HG03571 (cell line): ENCODE measurements at regions not wholly inside any gene's neighbourhood (a gene's known extent, or its start where the extent isn't known, plus 50 kb on each side); places are given as distances from the start of the nearest gene placed in this dataset.
"Not testable (repeated sequence)": the region's sequence is repeated elsewhere in the genome, so short reads cannot be mapped to it uniquely, and the experiment has no call there.

Source experiments
- ATAC-seq: cut with Tn5 transposase; IDR thresholded peaks from one replicate; pipeline ENCODE4 v1.9.1; 2021; ENCODE audit not compliant: unreplicated experiment

DNA sequence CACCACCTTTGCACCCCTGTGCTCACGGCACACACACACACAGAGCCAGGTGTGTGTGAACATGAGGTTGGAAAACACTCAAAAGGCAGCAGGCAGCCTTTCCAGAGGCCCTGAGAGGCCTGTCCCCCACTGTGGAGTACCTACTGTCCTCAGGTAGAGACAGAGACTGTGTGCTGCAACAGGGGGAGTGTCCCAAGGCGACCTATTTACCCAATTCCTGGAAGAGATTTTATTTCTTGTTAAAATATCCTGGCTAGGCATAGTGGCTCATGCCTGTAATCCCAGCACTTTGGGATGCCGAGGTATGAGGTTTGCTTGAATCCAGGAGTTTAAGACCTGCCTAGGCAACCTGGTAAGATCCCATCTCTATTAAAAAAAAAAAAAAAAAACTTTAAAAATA lies 108.5 kb downstream of the COPRS start:
- no peak for ATAC-seq

DNA sequence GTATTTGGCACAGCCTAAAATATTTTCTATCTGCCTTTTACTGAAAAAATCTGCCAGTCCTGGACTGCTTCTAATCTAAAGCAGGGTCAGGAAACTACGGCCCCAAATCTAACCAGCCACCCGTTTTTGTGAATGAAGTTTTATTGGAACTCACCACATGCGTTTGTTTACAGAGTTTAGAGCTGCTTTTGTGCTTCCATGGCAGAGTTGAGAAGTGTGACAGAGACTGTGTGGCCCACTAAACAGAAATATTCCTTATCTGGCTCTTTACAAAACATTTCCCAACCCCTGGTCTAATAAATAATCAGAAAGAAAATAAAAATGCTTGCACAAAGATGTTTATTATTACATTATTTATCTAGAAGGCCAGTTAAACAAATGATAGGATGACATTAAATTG lies 110.2 kb downstream of the COPRS start:
- no peak for ATAC-seq

- no peak for ATAC-seq
These were observed 112.1 kb downstream of the COPRS start for GRCh38 chr17:31746884-31747495.

DNA sequence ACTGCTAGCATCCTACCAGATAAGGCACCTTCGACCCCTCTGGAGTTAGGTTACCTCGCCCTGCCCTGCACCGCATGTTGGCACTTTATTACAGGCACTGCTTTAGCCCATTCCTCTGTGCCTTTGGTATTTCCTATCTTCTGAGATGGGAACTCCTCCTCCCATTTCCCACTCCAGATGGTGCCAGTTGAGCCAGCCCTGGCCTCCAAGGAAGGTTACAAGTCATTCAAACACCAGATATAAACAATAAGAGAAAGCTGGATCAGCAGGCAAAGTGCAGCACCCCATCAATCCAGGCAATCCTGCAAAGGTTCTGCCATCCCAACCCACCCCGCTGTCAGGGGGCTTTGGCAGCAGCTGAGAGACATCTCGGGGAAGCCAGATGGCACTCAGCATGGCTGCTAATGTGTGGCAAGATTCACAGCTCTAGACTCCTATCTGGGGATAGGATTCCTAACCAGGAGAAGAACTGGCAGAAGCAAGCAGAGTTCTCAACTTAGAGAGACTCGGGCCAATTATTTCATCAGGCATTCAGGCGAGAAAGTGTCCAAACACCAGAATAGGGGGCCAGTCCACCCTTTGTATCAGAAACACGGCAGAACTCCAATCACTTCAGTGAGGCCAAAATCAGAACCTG lies 113.0 kb downstream of the COPRS start:
- ATAC-seq = no peak

- ATAC-seq = no peak
These were observed 114.5 kb downstream of the COPRS start for GRCh38 chr17:31744511-31744951.

DNA sequence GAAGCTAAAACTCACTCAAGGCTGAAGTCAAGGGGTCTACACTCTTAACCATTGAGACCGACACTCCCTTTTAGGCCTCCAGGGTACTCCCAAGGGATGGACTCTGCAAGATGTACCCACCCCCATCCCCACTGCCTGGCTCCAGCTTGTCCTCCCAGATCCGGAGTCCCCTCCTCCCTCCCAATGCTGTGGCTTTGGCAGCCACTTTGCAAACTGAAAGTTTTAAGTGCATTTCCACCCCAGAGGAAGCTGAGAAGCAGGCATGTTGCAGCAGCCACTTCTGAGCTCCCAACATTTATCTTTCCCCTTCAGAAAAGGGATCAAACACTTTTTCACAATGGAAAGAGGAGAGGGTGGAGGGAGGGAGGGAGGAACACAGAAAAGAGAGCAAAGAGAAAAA lies 115.2 kb downstream of the COPRS start:
- no peak for ATAC-seq

DNA sequence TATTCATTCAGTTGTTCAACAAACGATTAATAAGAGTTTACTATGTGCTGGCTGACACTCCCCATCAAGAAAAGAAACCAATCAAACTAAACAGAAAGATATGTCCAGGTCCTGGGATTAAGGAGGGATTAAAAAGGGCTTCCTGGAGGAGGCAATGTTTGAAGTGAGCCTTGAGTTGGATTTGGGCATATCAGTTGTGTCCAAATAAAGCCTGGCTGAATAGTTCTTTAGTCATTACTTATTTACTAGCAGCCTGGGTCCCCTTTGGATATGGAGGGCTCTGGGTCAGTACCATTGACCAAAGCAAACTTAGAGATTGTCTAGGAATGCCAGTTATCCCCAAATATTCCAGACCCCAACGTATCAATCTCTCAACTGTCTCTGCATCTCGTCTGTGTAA lies 117.7 kb downstream of the COPRS start:
- no peak for ATAC-seq

DNA sequence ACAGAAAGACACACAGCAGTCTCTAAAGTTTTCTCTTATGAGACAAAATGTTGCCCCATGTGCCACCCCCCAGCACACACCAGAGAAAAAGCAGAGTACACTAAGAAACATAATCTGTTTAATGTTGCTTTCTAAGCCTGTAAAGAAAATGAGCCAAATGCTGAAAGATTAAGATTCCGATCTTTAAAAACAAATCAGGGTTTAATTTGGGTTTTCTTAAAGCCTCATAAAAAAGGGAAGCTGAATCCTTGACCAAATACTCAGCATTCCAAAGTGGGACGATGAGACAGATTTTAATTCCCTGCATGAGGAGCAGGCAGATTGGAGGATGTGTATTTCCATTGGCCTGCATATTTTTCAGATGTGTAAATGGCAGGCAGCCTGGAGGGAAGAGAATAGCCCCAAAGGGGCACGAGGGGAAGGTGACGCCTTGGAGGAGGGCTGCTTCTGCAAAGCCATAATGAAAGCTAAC lies 118.4 kb downstream of the COPRS start:
- ATAC-seq = no peak

- ATAC-seq = no peak
These were observed 119.9 kb downstream of the COPRS start for GRCh38 chr17:31738996-31739699.

GRCh38 chr17:31738488-31738887 lies 120.6 kb downstream of the COPRS start:
- ATAC-seq = no peak

- no peak for ATAC-seq
These were observed 121.0 kb downstream of the COPRS start for GRCh38 chr17:31738067-31738466.

DNA sequence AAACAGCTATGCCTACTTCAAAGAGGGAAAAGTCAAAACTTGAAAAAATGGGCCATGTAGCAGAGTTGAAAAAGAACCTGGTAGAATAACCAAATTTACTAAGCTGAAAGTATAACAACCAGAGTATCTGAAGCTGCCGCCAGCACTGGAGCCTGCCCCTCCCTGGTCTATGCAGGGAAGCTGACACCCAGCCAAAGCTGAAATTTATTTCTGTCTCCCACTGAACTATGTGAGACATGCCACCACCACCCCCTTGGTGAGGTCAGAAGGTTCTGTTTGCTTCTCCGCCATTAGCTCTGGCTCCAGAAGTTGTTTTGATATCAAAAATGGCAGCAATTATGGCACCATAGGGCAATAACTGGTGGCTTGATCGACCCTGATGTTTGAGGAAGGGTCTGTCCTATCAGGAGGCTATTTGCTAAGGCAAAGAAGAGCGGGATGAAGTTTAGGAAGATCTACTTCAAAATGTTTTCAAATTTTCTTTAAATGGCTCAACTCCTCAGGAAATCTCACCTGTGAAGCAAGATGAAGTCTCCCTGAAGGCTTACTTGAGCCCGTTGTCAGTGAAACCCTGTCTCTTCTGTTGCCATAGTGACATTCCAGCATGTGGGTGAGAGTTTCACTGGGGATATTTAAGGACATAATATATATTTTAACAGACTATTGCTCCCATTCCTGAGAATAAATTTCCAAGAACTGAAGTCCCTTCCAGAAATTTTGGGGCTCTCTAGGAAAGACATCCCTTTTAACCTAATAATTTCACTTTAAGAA lies 122.0 kb downstream of the COPRS start:
- ATAC-seq = no peak

DNA sequence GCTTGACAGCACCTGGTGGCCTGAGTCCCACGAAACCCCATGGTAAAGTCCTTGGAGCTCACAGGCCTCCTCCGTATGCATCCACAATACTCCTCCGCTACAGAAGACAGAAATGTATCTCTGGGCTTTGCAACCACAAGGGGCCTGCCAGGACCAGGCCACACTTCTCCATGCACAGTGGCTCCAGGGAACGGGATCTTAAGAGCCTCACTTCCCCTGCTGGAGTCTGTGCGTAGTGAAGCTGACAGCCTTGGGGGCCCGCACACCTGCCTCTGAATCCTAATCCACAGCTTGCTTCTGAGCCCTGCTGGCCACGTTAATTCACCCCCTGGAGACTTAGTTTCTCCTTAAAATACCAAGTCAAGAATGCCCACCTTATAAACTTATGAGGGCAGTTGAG lies 125.7 kb downstream of the COPRS start:
- no peak for ATAC-seq

DNA sequence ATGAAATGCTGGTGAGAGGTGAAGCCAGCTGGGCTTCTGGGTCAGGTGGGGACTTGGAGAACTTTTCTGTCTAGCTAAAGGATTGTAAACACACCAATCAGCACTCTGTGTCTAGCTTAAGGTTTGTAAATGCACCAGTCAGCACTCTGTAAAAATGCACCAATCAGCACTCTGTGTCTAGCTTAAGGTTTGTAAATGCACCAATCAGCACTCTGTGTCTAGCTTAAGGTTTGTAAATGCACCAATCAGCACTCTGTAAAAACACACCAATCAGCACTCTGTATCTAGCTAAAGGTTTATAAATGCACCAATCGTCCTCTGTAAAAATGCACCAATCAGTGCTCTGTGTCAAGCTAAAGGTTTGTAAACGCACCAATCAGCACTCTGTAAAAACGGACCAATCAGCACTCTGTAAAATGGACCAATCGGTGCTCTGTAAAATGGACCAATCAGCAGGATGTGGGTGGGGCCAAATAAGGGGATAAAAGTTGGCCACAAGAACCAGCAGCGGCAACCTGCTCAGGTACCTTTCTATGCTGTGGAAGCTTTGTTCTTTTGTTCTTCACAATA lies 127.4 kb downstream of the COPRS start:
- not testable (repeated sequence) for ATAC-seq

DNA sequence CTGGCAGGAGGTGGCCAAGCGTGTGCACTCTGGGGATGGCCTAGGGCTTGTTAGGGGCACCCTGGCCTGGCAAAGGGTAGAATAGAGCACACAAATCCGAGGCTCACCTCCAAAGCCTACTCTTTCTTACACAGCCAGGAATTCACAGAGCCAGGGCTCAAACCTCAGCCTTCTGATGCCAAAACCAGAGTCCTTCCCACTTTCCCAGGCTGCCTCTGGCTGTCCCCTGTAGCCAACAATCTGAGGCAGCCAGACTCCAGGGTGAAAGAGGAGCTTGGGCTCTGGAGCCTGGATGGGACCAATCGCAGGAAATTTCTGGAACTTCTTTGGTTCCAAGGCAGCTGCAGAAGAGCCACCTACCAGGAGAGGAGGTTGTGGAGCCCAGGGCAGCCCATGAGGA lies 127.9 kb downstream of the COPRS start:
- ATAC-seq = no peak

GRCh38 chr17:31726980-31727427 lies 132.0 kb downstream of the COPRS start:
- no peak for ATAC-seq

GRCh38 chr17:31724619-31725018 lies 134.4 kb downstream of the COPRS start:
- no peak for ATAC-seq

GRCh38 chr17:31724026-31724425 lies 135.0 kb downstream of the COPRS start:
- ATAC-seq = no peak

DNA sequence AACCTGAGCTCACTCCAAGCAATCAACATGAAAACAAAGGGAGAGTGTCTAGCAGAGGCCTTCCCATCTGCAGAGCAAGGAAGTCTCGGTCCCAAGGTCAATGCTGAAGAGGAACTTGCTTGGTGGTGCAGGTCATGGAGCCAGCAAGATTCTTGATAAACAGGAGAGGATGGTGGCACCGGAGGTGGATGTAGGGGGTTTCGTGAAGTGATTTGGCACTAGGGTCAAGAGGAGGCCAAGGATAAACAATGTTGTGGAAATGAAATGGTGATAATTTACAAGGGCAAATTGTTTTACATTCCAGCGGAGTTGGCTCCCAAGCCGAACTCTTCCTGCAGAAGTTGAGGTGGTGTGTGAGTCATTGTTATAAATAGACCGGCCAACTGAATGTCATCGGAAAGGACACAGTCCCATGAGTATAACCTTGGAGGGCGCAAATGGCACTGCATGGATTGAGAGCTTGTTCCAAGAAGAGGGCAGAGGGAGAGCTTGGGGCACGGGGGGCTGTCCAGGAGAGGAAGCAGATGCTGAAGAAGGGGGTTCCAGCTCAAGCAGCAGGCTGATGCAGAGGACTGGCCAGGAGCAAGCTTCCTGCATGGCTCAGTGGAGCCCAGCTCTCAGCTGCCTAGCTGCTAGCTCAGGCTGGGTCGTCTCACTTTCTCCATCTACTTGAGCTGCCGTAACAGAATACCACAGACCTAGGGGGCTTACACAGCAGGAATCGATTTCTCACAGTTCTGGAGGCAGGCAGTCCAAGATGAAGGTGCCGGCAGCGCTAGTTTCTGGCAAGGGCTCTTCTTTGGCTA lies 136.6 kb downstream of the COPRS start:
- no peak for ATAC-seq

- ATAC-seq = no peak
These were observed 137.6 kb downstream of the COPRS start for GRCh38 chr17:31721291-31722025.
